22Rv1 (cell line): ENCODE measurements at regions not wholly inside any gene's neighbourhood (a gene's known extent, or its start where the extent isn't known, plus 50 kb on each side); places are given as distances from the start of the nearest gene placed in this dataset.

ENCODE experiments used
- CTCF ChIP-seq: fragments of 450-650 bp; IDR thresholded peaks from 2 replicates; pipeline ENCODE4 v1.5.1; 2017; ENCODE audit warnings: mild to moderate bottlenecking
- ZFX ChIP-seq: fragments of 450-650 bp; IDR thresholded peaks from 2 replicates; pipeline ENCODE4 v1.6.1; 2017; ENCODE audit warnings: antibody characterized with exemption, borderline replicate concordance

DNA sequence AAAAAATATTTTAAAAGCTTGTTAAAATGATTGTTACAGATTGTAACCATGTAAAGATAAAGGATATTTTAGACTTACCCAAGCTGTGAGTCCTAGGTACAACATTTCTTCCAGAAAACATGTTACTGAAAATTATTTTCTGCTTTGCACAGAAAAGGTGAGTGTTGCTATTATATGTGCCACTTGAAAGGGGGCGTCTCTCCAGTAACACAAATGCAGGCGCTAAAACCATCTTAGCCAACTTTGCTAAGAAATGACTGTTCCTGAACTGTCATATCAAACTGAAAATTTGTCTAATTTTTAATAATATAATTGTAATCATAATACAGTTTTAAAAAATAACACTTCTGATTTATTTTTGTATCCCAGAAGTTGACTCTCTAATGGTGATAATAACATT is 75.6 kb upstream of the KRAS start:
- TF ChIP-seq CTCF = no peak
- TF ChIP-seq ZFX = no peak
